ENCODE measurements at regions not wholly inside any gene's neighbourhood (a gene's known extent, or its start where the extent isn't known, plus 50 kb on each side); places are given as distances from the start of the nearest gene placed in this dataset.

DNA sequence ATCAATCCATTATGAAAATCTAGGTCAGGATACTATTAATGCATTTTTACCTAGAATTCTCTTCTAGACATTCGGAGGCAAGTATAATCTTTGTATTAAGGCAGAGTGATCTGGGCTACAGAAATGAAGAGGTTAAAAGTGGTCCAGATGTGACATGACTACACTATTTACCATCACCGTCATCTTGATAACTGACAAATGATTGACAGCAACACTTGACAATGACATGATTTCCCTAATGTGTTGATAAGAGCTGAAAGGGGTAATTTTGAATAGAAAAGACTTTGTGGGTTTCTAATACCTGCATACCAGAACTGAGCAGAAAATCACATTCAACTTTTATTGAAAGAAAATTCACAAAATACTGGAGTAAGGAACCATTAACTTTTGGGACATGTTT is 718.9 kb upstream of the MAP3K7 start:
- no peak overlapping the region for H2AFZ ChIP-seq (ENCODE audit: control insufficient read depth, low read depth, low read length)
- no peaks in the 10 kb centered on the region for H4K20me1 ChIP-seq (ENCODE audit: control insufficient read depth, insufficient read depth)
- RAD21 ChIA-PET (ENCODE audit: unreplicated experiment) = no interaction called here
- ATAC-seq (no peak), DNase-seq (ENCODE audit: low read depth, low spot score) (no peak), FAIRE-seq (no peak)
- no peak overlapping the region for H3K4me2 ChIP-seq (ENCODE audit: control insufficient read depth, insufficient read depth)
- H3K4me3 ChIP-seq = no peak overlapping the region
- no TSS peak for BruUV-seq (replicated peaks)
- H3K79me2 ChIP-seq (ENCODE audit: control insufficient read depth, insufficient read depth, low read length) = no peaks in the 10 kb centered on the region
- H3K36me3 ChIP-seq (ENCODE audit: control insufficient read depth in 2 of 2, insufficient read depth in 2 of 2, low read length in 1 of 2) = no peaks in the 10 kb centered on the region
- intact Hi-C loops (cut with micrococcal nuclease; ENCODE audit: unreplicated experiment) = no loop called here
- SMC1A ChIA-PET (ENCODE audit: uncharacterized antibody, unreplicated experiment) = no interaction called here
- no peaks in the 10 kb centered on the region for H3K27me3 ChIP-seq (replicated peaks in 1 of 2; ENCODE audit: control insufficient read depth in 2 of 2, insufficient read depth in 2 of 2, low read length in 1 of 2)
- no peaks in the 10 kb centered on the region for H3K4me1 ChIP-seq (ENCODE audit: control insufficient read depth, insufficient read depth, low read length)
- H3K9me3 ChIP-seq (replicated peaks; ENCODE audit: control insufficient read depth, insufficient read depth, low read length) = no peaks in the 10 kb centered on the region
- H3K27ac ChIP-seq (ENCODE audit: control insufficient read depth, insufficient read depth) = no peak overlapping the region
- TF ChIP-seq MEF2B (IDR thresholded peaks at IDR 0.05; ENCODE audit: partially characterized antibody, poor library complexity, severe bottlenecking) = no peak
- CTCF ChIA-PET = no interaction called here
- no peak overlapping the region for H3K9ac ChIP-seq (ENCODE audit: control insufficient read depth, insufficient read depth, low read length)
- POLR2A ChIA-PET = no interaction called here
- in situ Hi-C loops (cut with MboI) = no loop called here
- WGBS (ENCODE audit: insufficient coverage, insufficient replicate concordance, low lambda C conversion rate, missing lambda C conversion rate) = 35% methylated on average over 2 of the region's 2 CpGs

DNA sequence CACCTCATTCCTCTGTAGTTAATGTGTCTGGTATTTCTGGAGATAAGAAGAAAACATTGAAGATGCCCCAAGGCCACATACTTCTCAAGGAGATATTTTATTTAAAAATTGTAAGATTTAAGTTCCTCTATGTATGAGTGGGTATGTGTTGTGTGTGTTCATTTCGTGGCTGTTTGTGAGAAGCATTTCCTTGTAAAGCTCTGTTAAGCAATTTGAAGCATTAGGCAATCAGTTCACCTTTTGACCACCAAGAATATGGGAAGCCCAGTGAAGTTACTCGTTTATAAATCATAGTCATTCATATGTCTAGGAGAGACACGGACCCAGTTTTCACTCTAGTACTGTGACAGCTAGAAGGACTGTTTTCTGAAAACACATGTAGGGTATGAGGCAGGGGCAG is 717.6 kb upstream of the MAP3K7 start:
- ATAC-seq (no peak), FAIRE-seq (no peak), DNase-seq (ENCODE audit: low read depth, low spot score) (no peak)
- ChIA-PET RAD21 (ENCODE audit: unreplicated experiment) (no interaction called here), POLR2A (no interaction called here), CTCF (no interaction called here), SMC1A (ENCODE audit: uncharacterized antibody, unreplicated experiment) (interaction anchor here (1.3 kb wide), 1 partner anchor 25 kb away, joined by 4 read pairs; no protein-coding TSS in a partner anchor)
- Histone ChIP-seq H3K9ac (ENCODE audit: control insufficient read depth, insufficient read depth, low read length) (no peak overlapping the region), H3K36me3 (ENCODE audit: control insufficient read depth in 2 of 2, insufficient read depth in 2 of 2, low read length in 1 of 2) (no peaks in the 10 kb centered on the region), H4K20me1 (ENCODE audit: control insufficient read depth, insufficient read depth) (no peaks in the 10 kb centered on the region), H3K27ac (ENCODE audit: control insufficient read depth, insufficient read depth) (no peak overlapping the region), H3K27me3 (replicated peaks in 1 of 2; ENCODE audit: control insufficient read depth in 2 of 2, insufficient read depth in 2 of 2, low read length in 1 of 2) (no peaks in the 10 kb centered on the region), H2AFZ (ENCODE audit: control insufficient read depth, low read depth, low read length) (no peak overlapping the region), H3K79me2 (ENCODE audit: control insufficient read depth, insufficient read depth, low read length) (no peaks in the 10 kb centered on the region), H3K4me1 (ENCODE audit: control insufficient read depth, insufficient read depth, low read length) (no peaks in the 10 kb centered on the region), H3K4me2 (ENCODE audit: control insufficient read depth, insufficient read depth) (no peak overlapping the region), H3K9me3 (replicated peaks; ENCODE audit: control insufficient read depth, insufficient read depth, low read length) (no peaks in the 10 kb centered on the region), H3K4me3 (no peak overlapping the region)
- in situ Hi-C loops (cut with MboI) = no loop called here
- intact Hi-C loops (cut with micrococcal nuclease; ENCODE audit: unreplicated experiment) = no loop called here
- TF ChIP-seq MEF2A (IDR thresholded peaks at IDR 0.05; ENCODE audit: insufficient read depth, low read depth, low read length) (no peak), KLF5 (IDR thresholded peaks at IDR 0.05; ENCODE audit: partially characterized antibody) (no peak), JUND (IDR thresholded peaks at IDR 0.05; ENCODE audit: low read depth, low read length) (no peak)
- WGBS (ENCODE audit: insufficient coverage, insufficient replicate concordance, low lambda C conversion rate, missing lambda C conversion rate) = 13% methylated on average over 3 of the region's 3 CpGs
- BruUV-seq (replicated peaks) = no TSS peak

Data from GM12878 (cell line).